Choroid plexus epithelial cell (primary cell): ENCODE measurements at regions not wholly inside any gene's neighbourhood (a gene's known extent, or its start where the extent isn't known, plus 50 kb on each side); places are given as distances from the start of the nearest gene placed in this dataset.

Experiments
- DNase-seq: peaks from one replicate; pipeline ENCODE4 v3.0.0-alpha.2; 2010; ENCODE audit warnings: low read depth
- H3K4me3 ChIP-seq: 2 replicates; pipeline ENCODE4 v1.5.1; 2011; ENCODE audit warnings: low read depth, mild to moderate bottlenecking, control low read depth, low read length, moderate library complexity
- TF ChIP-seq, protein P1 (sequence below): conservative IDR thresholded peaks from 2 replicates; pipeline ENCODE4 v1.5.1; 2011; ENCODE audit warnings: low read depth, mild to moderate bottlenecking, control low read depth, inconsistent platforms, low read length, moderate library complexity

DNA sequence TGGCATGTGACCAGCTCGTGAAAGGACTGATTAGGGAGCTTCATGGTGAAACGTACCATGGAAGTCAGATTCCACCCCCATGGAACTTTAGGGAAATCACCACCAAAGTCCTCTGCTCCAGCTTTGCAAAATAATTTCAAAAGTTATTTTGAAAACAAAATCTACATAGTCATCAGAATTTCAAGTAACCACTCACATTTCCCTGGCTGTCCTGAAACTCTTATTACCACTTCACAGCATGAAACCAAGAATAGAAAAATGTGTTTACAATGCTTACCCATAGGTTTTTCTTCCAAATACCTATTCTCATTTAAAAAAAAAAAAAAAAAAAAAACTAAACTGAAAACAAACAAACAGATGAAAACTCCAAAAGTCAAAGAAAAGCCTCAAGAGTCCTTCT, 198.7 kb downstream of the PDGFRA start:
- DNase-seq, result no peak
- no peak overlapping the region for H3K4me3 ChIP-seq
- TF ChIP-seq, protein P1, sequence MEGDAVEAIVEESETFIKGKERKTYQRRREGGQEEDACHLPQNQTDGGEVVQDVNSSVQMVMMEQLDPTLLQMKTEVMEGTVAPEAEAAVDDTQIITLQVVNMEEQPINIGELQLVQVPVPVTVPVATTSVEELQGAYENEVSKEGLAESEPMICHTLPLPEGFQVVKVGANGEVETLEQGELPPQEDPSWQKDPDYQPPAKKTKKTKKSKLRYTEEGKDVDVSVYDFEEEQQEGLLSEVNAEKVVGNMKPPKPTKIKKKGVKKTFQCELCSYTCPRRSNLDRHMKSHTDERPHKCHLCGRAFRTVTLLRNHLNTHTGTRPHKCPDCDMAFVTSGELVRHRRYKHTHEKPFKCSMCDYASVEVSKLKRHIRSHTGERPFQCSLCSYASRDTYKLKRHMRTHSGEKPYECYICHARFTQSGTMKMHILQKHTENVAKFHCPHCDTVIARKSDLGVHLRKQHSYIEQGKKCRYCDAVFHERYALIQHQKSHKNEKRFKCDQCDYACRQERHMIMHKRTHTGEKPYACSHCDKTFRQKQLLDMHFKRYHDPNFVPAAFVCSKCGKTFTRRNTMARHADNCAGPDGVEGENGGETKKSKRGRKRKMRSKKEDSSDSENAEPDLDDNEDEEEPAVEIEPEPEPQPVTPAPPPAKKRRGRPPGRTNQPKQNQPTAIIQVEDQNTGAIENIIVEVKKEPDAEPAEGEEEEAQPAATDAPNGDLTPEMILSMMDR, result no peak

DNA sequence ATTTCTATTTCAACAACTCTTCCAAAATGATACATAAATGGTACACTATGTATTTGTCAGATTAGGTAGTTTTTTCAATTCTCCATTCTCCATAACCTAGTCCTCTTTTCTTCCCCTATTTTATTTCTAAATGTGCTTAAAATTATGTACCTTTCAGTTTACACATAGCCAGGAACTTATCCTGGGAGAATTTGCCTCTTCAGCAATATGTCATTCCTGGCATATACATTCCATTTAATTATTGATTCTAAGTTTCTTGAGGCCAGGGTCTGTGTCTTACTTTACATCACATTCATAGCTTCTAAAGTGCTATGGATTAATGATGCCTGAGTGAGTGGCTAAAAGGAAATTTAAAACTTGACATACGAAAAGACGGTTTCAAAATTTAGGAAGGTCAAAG, 199.8 kb downstream of the PDGFRA start:
- TF ChIP-seq, protein P1, result no peak
- H3K4me3 ChIP-seq, result no peak overlapping the region
- no peak for DNase-seq

DNA sequence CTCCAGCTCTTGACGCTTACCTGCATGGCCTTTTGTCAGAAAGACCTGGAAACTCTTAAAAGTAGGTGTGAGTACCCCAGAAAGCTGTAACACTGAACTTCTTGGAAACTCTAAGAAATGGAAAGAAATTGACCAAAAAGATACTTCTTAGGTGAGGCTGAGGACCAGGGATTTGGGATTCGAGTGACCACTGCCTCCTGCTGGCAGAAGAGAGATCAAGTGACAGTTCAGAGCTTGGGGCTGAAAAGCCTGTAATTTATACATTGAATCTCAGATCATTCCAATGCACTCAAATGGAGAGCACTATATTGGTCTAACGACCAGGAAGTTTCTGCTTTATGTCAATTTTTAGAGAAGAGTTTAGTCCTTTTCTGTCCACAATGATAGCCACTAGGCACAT, 204.6 kb downstream of the PDGFRA start:
- H3K4me3 ChIP-seq, result no peak overlapping the region
- TF ChIP-seq, protein P1, result peak; percentile 85
- peak; percentile 71 for DNase-seq

DNA sequence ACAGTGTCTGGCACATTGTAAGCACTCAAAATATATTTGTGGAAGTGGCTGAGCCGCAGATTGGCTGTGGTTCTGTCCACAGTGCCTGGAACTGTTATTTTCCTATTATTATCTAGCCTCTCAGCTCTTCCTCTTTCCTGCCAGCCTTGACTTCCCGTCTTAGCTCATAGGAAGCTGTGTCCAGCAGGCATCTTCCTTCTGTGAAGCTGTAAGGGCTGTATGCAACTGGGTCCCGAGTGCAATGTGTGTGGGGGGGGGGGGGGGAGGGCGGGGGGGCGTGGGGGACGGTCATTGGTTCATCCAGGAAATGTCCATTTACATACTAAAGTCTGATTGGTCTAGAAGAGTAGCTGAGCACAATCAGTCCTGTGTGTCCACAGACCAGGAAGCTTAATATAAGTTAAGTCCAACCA, 210.7 kb downstream of the PDGFRA start:
- TF ChIP-seq, protein P1, result no peak
- no peak overlapping the region for H3K4me3 ChIP-seq
- DNase-seq, result peak; percentile 87

DNA sequence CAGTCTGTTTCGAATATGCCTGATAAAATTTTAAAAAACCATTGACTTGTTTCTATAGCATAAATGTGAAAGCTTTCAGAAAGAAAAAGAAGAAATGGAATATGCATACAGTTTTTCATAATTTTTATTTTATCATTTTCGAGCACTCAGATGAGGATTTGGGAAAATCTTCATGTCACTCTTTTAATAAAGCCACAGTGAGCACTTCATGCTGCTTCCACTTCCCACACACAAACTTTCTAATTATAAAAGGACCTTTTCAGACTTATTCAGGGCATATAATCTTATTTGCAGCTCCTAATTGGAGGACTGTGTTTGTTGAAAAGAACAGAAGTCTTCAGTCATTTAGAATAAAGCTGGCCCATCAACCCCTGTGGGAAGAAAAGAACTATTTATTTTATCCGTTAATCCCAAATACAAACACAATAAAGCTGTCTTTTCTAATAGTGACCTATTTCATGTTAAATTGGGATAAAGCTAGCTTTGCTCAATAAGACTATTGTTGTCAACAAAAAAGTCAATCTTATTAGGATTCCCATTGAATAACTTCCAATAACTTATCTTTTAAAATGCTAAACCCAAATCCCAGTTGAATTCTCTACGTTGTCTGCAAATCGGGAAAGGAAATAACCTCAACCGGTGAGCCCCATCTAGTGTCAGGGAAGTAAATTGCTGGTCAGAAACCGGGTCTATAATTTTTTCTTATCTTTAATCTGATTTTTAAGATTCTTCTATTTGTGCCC, 211.5 kb downstream of the PDGFRA start:
- TF ChIP-seq, protein P1, result peak; percentile 76
- H3K4me3 ChIP-seq, result peak overlapping the region; percentile 1
- DNase-seq, result peak; percentile 71

DNA sequence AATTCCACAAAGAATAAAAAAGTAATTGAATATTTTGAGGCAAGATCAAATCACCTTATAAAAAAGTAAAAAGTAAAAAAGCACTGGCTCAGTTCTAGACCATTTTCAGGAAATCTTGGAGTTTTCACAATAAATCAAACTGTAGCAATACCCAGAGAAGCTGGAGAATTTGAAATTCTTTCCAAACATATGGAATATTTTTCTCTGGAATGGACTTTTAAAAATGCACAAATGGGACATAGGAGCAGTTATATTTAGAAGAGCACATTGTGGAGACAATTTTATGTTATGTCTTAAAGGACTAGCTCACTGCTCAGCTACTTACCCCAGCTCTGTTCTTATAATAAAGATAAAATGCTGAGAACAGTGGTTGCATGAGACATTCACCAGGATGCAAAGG, 211.9 kb upstream of the KIT start:
- TF ChIP-seq, protein P1, result no peak
- no peak for DNase-seq
- H3K4me3 ChIP-seq, result no peak overlapping the region

DNA sequence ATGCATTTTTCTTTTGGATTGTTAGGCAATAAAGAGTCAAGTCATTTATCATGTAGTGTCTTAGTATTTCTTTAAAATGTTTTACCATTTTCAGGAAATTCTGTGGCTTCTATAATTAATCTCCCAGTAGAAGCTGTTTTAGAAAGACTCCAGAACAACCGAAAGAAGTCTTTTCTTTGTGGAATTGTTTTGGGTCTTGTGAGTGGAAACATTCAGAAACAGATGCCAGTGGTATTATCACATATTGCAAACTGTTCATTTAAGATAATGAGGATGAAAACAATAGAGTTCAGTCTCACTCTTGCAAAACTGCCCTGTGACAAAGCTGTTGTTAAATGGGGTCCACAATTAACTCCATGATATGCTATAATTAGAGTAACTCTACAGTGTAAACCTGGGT, 211.2 kb upstream of the KIT start:
- no peak overlapping the region for H3K4me3 ChIP-seq
- TF ChIP-seq, protein P1, result no peak
- no peak for DNase-seq
